ENCODE measurements at regions not wholly inside any gene's neighbourhood (a gene's known extent, or its start where the extent isn't known, plus 50 kb on each side); places are given as distances from the start of the nearest gene placed in this dataset.

GRCh38 chr9:105975886-105976645 lies 281.7 kb downstream of the TMEM38B start:
- Mint-ChIP-seq H3K27me3 (no peaks in the 10 kb centered on the region), H3K36me3 (ENCODE audit: insufficient read depth) (no peaks in the 10 kb centered on the region), H3K9me3 (no peaks in the 10 kb centered on the region), H3K4me1 (no peaks in the 10 kb centered on the region), H3K4me3 (no peak overlapping the region), H3K27ac (ENCODE audit: low read depth) (no peak overlapping the region)
- no peak for DNase-seq (ENCODE audit: low spot score in 2 of 2)
- no peak for ATAC-seq (replicated peaks; ENCODE audit: extremely low read depth, poor library complexity, severe bottlenecking)

GRCh38 chr9:105978336-105978735 lies 284.0 kb downstream of the TMEM38B start:
- Mint-ChIP-seq H3K27ac (ENCODE audit: low read depth) (no peak overlapping the region), H3K4me3 (no peak overlapping the region), H3K9me3 (no peaks in the 10 kb centered on the region)

GRCh38 chr9:105978826-105979225 lies 284.5 kb downstream of the TMEM38B start:
- Mint-ChIP-seq H3K27me3 (peaks cover 3% of the 10 kb centered on the region), H3K4me1 (no peaks in the 10 kb centered on the region), H3K9me3 (peaks cover 2% of the 10 kb centered on the region), H3K27ac (ENCODE audit: low read depth) (no peak overlapping the region), H3K4me3 (no peak overlapping the region), H3K36me3 (ENCODE audit: insufficient read depth) (no peaks in the 10 kb centered on the region)
- ATAC-seq (replicated peaks; ENCODE audit: extremely low read depth, poor library complexity, severe bottlenecking): no peak
- no peak for DNase-seq (ENCODE audit: low spot score in 2 of 2)

More at GRCh38 chr9:105978336-105978735, 284.0 kb downstream of the TMEM38B start:
- no peaks in the 10 kb centered on the region for H3K4me1 Mint-ChIP-seq
- no peaks in the 10 kb centered on the region for H3K27me3 Mint-ChIP-seq
- no peak for DNase-seq (ENCODE audit: low spot score in 2 of 2)
- ATAC-seq (replicated peaks; ENCODE audit: extremely low read depth, poor library complexity, severe bottlenecking): no peak
- no peaks in the 10 kb centered on the region for H3K36me3 Mint-ChIP-seq (ENCODE audit: insufficient read depth)

GRCh38 chr9:105979290-105979689 lies 284.9 kb downstream of the TMEM38B start:
- peaks cover 6% of the 10 kb centered on the region for H3K9me3 Mint-ChIP-seq

GRCh38 chr9:105984714-105985113 lies 290.4 kb downstream of the TMEM38B start:
- Mint-ChIP-seq H3K27ac (ENCODE audit: low read depth) (no peak overlapping the region), H3K4me1 (no peaks in the 10 kb centered on the region), H3K36me3 (ENCODE audit: insufficient read depth) (no peaks in the 10 kb centered on the region), H3K9me3 (peaks cover 12% of the 10 kb centered on the region), H3K27me3 (peaks cover 9% of the 10 kb centered on the region), H3K4me3 (no peak overlapping the region)
- DNase-seq (ENCODE audit: low spot score in 2 of 2): no peak
- ATAC-seq (replicated peaks; ENCODE audit: extremely low read depth, poor library complexity, severe bottlenecking): no peak

More at GRCh38 chr9:105979290-105979689, 284.9 kb downstream of the TMEM38B start:
- peaks cover 8% of the 10 kb centered on the region for H3K27me3 Mint-ChIP-seq
- ATAC-seq (replicated peaks; ENCODE audit: extremely low read depth, poor library complexity, severe bottlenecking) (no peak), DNase-seq (ENCODE audit: low spot score in 2 of 2) (no peak)
- no peaks in the 10 kb centered on the region for H3K36me3 Mint-ChIP-seq (ENCODE audit: insufficient read depth)
- H3K4me1 Mint-ChIP-seq: no peaks in the 10 kb centered on the region
- no peak overlapping the region for H3K4me3 Mint-ChIP-seq
- H3K27ac Mint-ChIP-seq (ENCODE audit: low read depth): no peak overlapping the region

GRCh38 chr9:105993116-105993854 lies 298.9 kb downstream of the TMEM38B start:
- Mint-ChIP-seq H3K27me3 (no peaks in the 10 kb centered on the region), H3K27ac (ENCODE audit: low read depth) (no peak overlapping the region), H3K4me1 (no peaks in the 10 kb centered on the region), H3K4me3 (no peak overlapping the region), H3K36me3 (ENCODE audit: insufficient read depth) (no peaks in the 10 kb centered on the region), H3K9me3 (peaks cover under 1% of the 10 kb centered on the region)
- DNase-seq (ENCODE audit: low spot score in 2 of 2) (no peak), ATAC-seq (replicated peaks; ENCODE audit: extremely low read depth, poor library complexity, severe bottlenecking) (no peak)

GRCh38 chr9:105993921-105994715 lies 299.8 kb downstream of the TMEM38B start:
- H3K36me3 Mint-ChIP-seq (ENCODE audit: insufficient read depth): no peaks in the 10 kb centered on the region
- no peak overlapping the region for H3K4me3 Mint-ChIP-seq
- DNase-seq (ENCODE audit: low spot score in 2 of 2) (no peak), ATAC-seq (replicated peaks; ENCODE audit: extremely low read depth, poor library complexity, severe bottlenecking) (no peak)
- H3K4me1 Mint-ChIP-seq: no peaks in the 10 kb centered on the region
- peaks cover 2% of the 10 kb centered on the region for H3K9me3 Mint-ChIP-seq
- no peak overlapping the region for H3K27ac Mint-ChIP-seq (ENCODE audit: low read depth)
- no peaks in the 10 kb centered on the region for H3K27me3 Mint-ChIP-seq

GRCh38 chr9:105994970-105995369 lies 300.6 kb downstream of the TMEM38B start:
- Mint-ChIP-seq H3K4me3 (no peak overlapping the region), H3K4me1 (no peaks in the 10 kb centered on the region), H3K27ac (ENCODE audit: low read depth) (no peak overlapping the region), H3K36me3 (ENCODE audit: insufficient read depth) (no peaks in the 10 kb centered on the region), H3K9me3 (peaks cover 10% of the 10 kb centered on the region), H3K27me3 (no peaks in the 10 kb centered on the region)
- no peak for DNase-seq (ENCODE audit: low spot score in 2 of 2)
- ATAC-seq (replicated peaks; ENCODE audit: extremely low read depth, poor library complexity, severe bottlenecking): no peak

GRCh38 chr9:106017198-106017740 lies 322.9 kb downstream of the TMEM38B start:
- no peaks in the 10 kb centered on the region for H3K4me1 Mint-ChIP-seq
- ATAC-seq (replicated peaks; ENCODE audit: extremely low read depth, poor library complexity, severe bottlenecking): no peak
- no peak for DNase-seq (ENCODE audit: low spot score in 2 of 2)
- peaks cover 1% of the 10 kb centered on the region for H3K36me3 Mint-ChIP-seq (ENCODE audit: insufficient read depth)
- H3K4me3 Mint-ChIP-seq: no peak overlapping the region
- H3K27ac Mint-ChIP-seq (ENCODE audit: low read depth): no peak overlapping the region
- no peaks in the 10 kb centered on the region for H3K27me3 Mint-ChIP-seq
- peaks cover 34% of the 10 kb centered on the region for H3K9me3 Mint-ChIP-seq

- H3K36me3 Mint-ChIP-seq (ENCODE audit: insufficient read depth): peaks cover under 1% of the 10 kb centered on the region
These were observed 324.8 kb downstream of the TMEM38B start for GRCh38 chr9:106019039-106019680.

GRCh38 chr9:106019702-106020101 lies 325.4 kb downstream of the TMEM38B start:
- Mint-ChIP-seq H3K27ac (ENCODE audit: low read depth) (no peak overlapping the region), H3K4me1 (no peaks in the 10 kb centered on the region)

More at GRCh38 chr9:106019039-106019680, 324.8 kb downstream of the TMEM38B start:
- Mint-ChIP-seq H3K27ac (ENCODE audit: low read depth) (no peak overlapping the region), H3K4me3 (no peak overlapping the region), H3K9me3 (peaks cover 30% of the 10 kb centered on the region), H3K4me1 (no peaks in the 10 kb centered on the region), H3K27me3 (no peaks in the 10 kb centered on the region)
- DNase-seq (ENCODE audit: low spot score in 2 of 2): no peak
- ATAC-seq (replicated peaks; ENCODE audit: extremely low read depth, poor library complexity, severe bottlenecking): no peak

GRCh38 chr9:106020186-106020585 lies 325.8 kb downstream of the TMEM38B start:
- Mint-ChIP-seq H3K27me3 (no peaks in the 10 kb centered on the region), H3K36me3 (ENCODE audit: insufficient read depth) (peaks cover 2% of the 10 kb centered on the region), H3K27ac (ENCODE audit: low read depth) (no peak overlapping the region), H3K9me3 (peaks cover 33% of the 10 kb centered on the region), H3K4me3 (no peak overlapping the region), H3K4me1 (no peaks in the 10 kb centered on the region)
- DNase-seq (ENCODE audit: low spot score in 2 of 2) (no peak), ATAC-seq (replicated peaks; ENCODE audit: extremely low read depth, poor library complexity, severe bottlenecking) (no peak)

More at GRCh38 chr9:106019702-106020101, 325.4 kb downstream of the TMEM38B start:
- ATAC-seq (replicated peaks; ENCODE audit: extremely low read depth, poor library complexity, severe bottlenecking) (no peak), DNase-seq (ENCODE audit: low spot score in 2 of 2) (no peak)
- Mint-ChIP-seq H3K36me3 (ENCODE audit: insufficient read depth) (peaks cover 2% of the 10 kb centered on the region), H3K9me3 (peaks cover 29% of the 10 kb centered on the region), H3K27me3 (no peaks in the 10 kb centered on the region), H3K4me3 (no peak overlapping the region)
